Gastroesophageal sphincter (tissue), 4 donors: ENCODE measurements at regions not wholly inside any gene's neighbourhood (a gene's known extent, or its start where the extent isn't known, plus 50 kb on each side); places are given as distances from the start of the nearest gene placed in this dataset.
A peak's percentile ranks its signal among the peaks of the same experiment; 100 is the strongest.

ENCODE experiments used
- ATAC-seq: fragments of 150-250 bp; one replicate; pipeline ENCODE4 v1.9.1; 2016; ENCODE audit warnings: mild to moderate bottlenecking, moderate library complexity
- H3K27ac ChIP-seq, 4 donors: fragments of 200-600 bp; sonication (generic) in 3 of 4; 1 replicate in 3 of 4; 2 replicates in 1 of 4; pipeline ENCODE4 v1.5.1; 2016 to 2019
- H3K27me3 ChIP-seq: fragments of 200-600 bp; sonication (generic); one replicate; pipeline ENCODE4 v1.5.1; 2019
- H3K36me3 ChIP-seq, 2 donors: fragments of 200-600 bp; sonication (generic); one replicate each; pipeline ENCODE4 v1.5.1; 2019; ENCODE audit warnings: control low read depth in 1 of 2
- H3K4me1 ChIP-seq, 3 donors: fragments of 200-600 bp; sonication (generic); 1 replicate in 2 of 3; 2 replicates in 1 of 3; pipeline ENCODE4 v1.5.1; 2016 to 2019; ENCODE audit warnings: control low read depth in 2 of 3
- H3K4me3 ChIP-seq, 2 donors: fragments of 200-600 bp; sonication (generic); one replicate each; pipeline ENCODE4 v1.5.1; 2019; ENCODE audit warnings: mild to moderate bottlenecking in 1 of 2, moderate library complexity in 1 of 2
- H3K9me3 ChIP-seq, 3 donors: fragments of 200-600 bp; sonication (generic); one replicate each; pipeline ENCODE4 v1.5.1; 2017 to 2019; ENCODE audit warnings: control low read depth in 2 of 3
- EP300 ChIP-seq: sonication (generic); formaldehyde crosslinking; IDR thresholded peaks from one replicate; pipeline ENCODE4 v1.6.1; 2017; ENCODE audit warnings: antibody characterized with exemption, mild to moderate bottlenecking
- POLR2A ChIP-seq, 2 donors: fragments of 450-650 bp; IDR thresholded peaks; one replicate each; pipeline ENCODE4 v1.6.1; 2017; ENCODE audit warnings: antibody characterized with exemption in 2 of 2, mild to moderate bottlenecking in 2 of 2, moderate library complexity in 1 of 2
- POLR2AphosphoS5 ChIP-seq: sonication (generic); formaldehyde crosslinking; IDR thresholded peaks from one replicate; pipeline ENCODE4 v1.6.1; 2017; ENCODE audit warnings: antibody characterized with exemption
- WGBS, 2 donors: methylation state at CpG; one replicate each; pipeline ENCODE4 v1.1.5; 2018; ENCODE audit warnings: low coverage in 1 of 2; 5-methylcytosine and 5-hydroxymethylcytosine counted together
- TF ChIP-seq, protein P1 (sequence below), 4 experiments: fragments of 200-600 bp in 2 of 4; fragments of 450-650 bp in 2 of 4; sonication (generic) in 1 of 4; IDR thresholded peaks; one replicate each; pipeline ENCODE4 v1.5.1; 2017 to 2019; ENCODE audit warnings: antibody characterized with exemption in 4 of 4, mild to moderate bottlenecking in 2 of 4, moderate library complexity in 2 of 4

- Histone ChIP-seq H3K9me3 (no peaks in the 10 kb centered on the region), H3K4me3 (no peak overlapping the region), H3K27ac (no peak overlapping the region), H3K36me3 (no peaks in the 10 kb centered on the region), H3K27me3 (no peaks in the 10 kb centered on the region), H3K4me1 (peaks cover 0 to 16% (median 4%) of the 10 kb centered on the region in 3 donors)
- ATAC-seq = no peak
- TF ChIP-seq EP300 (no peak), POLR2A (IDR thresholded peaks at IDR 0.05) (no peak), POLR2AphosphoS5 (no peak)
- TF ChIP-seq, protein P1, sequence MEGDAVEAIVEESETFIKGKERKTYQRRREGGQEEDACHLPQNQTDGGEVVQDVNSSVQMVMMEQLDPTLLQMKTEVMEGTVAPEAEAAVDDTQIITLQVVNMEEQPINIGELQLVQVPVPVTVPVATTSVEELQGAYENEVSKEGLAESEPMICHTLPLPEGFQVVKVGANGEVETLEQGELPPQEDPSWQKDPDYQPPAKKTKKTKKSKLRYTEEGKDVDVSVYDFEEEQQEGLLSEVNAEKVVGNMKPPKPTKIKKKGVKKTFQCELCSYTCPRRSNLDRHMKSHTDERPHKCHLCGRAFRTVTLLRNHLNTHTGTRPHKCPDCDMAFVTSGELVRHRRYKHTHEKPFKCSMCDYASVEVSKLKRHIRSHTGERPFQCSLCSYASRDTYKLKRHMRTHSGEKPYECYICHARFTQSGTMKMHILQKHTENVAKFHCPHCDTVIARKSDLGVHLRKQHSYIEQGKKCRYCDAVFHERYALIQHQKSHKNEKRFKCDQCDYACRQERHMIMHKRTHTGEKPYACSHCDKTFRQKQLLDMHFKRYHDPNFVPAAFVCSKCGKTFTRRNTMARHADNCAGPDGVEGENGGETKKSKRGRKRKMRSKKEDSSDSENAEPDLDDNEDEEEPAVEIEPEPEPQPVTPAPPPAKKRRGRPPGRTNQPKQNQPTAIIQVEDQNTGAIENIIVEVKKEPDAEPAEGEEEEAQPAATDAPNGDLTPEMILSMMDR (IDR thresholded peaks at IDR 0.05) = no peak
- WGBS, 2 donors = 84 to 95% methylated on average over 2 of the region's 2 CpGs
Observed at GRCh38 chr17:63347475-63347874, 98.6 kb downstream of the CYB561 start.

- Histone ChIP-seq H3K9me3 (no peaks in the 10 kb centered on the region), H3K27me3 (no peaks in the 10 kb centered on the region), H3K27ac (peak overlapping the region in 2 of 4 donors; percentile 12 to 18), H3K4me1 (peaks cover 0 to 27% (median 9%) of the 10 kb centered on the region in 3 donors), H3K4me3 (no peak overlapping the region), H3K36me3 (no peaks in the 10 kb centered on the region)
- 26 to 47% methylated on average over 2 to 3 of the region's 3 CpGs for WGBS, 2 donors
- no peak for ATAC-seq
- TF ChIP-seq POLR2A (IDR thresholded peaks at IDR 0.05) (no peak), POLR2AphosphoS5 (no peak), EP300 (no peak)
- TF ChIP-seq, protein P1 (IDR thresholded peaks at IDR 0.05) = no peak
Observed at GRCh38 chr17:63349478-63350000, 96.6 kb downstream of the CYB561 start.

- H3K27ac ChIP-seq = peak overlapping the region in 2 of 4 donors; percentile 1 to 18
- H3K4me1 ChIP-seq = peaks cover 2 to 35% (median 12%) of the 10 kb centered on the region in 3 donors
- H3K36me3 ChIP-seq = no peaks in the 10 kb centered on the region
- ATAC-seq = no peak
- WGBS, 2 donors = 60 to 79% methylated on average over 4 of the region's 4 CpGs
- H3K27me3 ChIP-seq = no peaks in the 10 kb centered on the region
- no peak for TF ChIP-seq POLR2AphosphoS5
- TF ChIP-seq, protein P1 (IDR thresholded peaks at IDR 0.05) = no peak
- TF ChIP-seq EP300 = no peak
- TF ChIP-seq POLR2A (IDR thresholded peaks at IDR 0.05) = no peak
- no peaks in the 10 kb centered on the region for H3K9me3 ChIP-seq
- H3K4me3 ChIP-seq = no peak overlapping the region
Observed at GRCh38 chr17:63350364-63350763, 95.7 kb downstream of the CYB561 start.

DNA sequence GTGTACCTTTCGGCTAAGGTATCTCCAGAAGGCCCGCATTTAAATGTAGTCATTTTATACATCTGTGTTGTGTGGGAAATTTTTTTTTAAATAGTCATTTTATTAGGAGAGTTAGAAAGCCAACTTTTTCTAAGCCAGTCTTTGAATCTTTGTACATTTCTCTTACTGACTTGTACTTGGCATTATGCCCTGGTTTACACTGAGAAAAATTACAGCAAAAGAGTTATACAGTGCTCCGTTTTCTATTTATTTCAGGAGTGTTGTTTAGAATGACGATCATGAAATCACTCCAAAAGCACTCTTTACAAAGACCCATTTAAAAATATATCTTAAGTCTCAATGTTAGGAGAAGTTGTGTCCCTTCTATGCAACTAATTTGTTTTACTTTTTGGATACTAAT, 91.8 kb downstream of the CYB561 start:
- peaks cover 9 to 66% (median 12%) of the 10 kb centered on the region in 3 donors for H3K4me1 ChIP-seq
- H3K36me3 ChIP-seq = no peaks in the 10 kb centered on the region
- H3K4me3 ChIP-seq = no peak overlapping the region
- no peak for ATAC-seq
- peak overlapping the region in 3 of 4 donors; percentile 43 to 60 (median 60) for H3K27ac ChIP-seq
- 31 to 40% methylated on average over 4 of the region's 4 CpGs for whole genome bisulfite sequencing, 2 donors
- H3K27me3 ChIP-seq = no peaks in the 10 kb centered on the region
- TF ChIP-seq EP300 = no peak
- no peak for TF ChIP-seq POLR2AphosphoS5
- TF ChIP-seq, protein P1 (IDR thresholded peaks at IDR 0.05) = no peak
- no peak for TF ChIP-seq POLR2A (IDR thresholded peaks at IDR 0.05)
- H3K9me3 ChIP-seq = no peaks in the 10 kb centered on the region

- Histone ChIP-seq H3K36me3 (peaks cover 0 to 4% of the 10 kb centered on the region in 2 donors), H3K4me1 (peaks cover 8 to 52% (median 9%) of the 10 kb centered on the region in 3 donors), H3K4me3 (no peak overlapping the region), H3K9me3 (no peaks in the 10 kb centered on the region), H3K27me3 (no peaks in the 10 kb centered on the region), H3K27ac (peak overlapping the region in 3 of 4 donors; percentile 23 to 60 (median 60))
- WGBS, 2 donors = 0 to 17% methylated on average over 1 of the region's 1 CpG
- peak; percentile 48 for ATAC-seq
- TF ChIP-seq POLR2A (IDR thresholded peaks at IDR 0.05) = no peak
- TF ChIP-seq POLR2AphosphoS5 = no peak
- TF ChIP-seq EP300 = no peak
- TF ChIP-seq, protein P1 (IDR thresholded peaks at IDR 0.05) = no peak
Observed at GRCh38 chr17:63356337-63356757, 89.8 kb downstream of the CYB561 start.
